ENCODE measurements at regions not wholly inside any gene's neighbourhood (a gene's known extent, or its start where the extent isn't known, plus 50 kb on each side); places are given as distances from the start of the nearest gene placed in this dataset.

- TF ChIP-seq, protein P1, sequence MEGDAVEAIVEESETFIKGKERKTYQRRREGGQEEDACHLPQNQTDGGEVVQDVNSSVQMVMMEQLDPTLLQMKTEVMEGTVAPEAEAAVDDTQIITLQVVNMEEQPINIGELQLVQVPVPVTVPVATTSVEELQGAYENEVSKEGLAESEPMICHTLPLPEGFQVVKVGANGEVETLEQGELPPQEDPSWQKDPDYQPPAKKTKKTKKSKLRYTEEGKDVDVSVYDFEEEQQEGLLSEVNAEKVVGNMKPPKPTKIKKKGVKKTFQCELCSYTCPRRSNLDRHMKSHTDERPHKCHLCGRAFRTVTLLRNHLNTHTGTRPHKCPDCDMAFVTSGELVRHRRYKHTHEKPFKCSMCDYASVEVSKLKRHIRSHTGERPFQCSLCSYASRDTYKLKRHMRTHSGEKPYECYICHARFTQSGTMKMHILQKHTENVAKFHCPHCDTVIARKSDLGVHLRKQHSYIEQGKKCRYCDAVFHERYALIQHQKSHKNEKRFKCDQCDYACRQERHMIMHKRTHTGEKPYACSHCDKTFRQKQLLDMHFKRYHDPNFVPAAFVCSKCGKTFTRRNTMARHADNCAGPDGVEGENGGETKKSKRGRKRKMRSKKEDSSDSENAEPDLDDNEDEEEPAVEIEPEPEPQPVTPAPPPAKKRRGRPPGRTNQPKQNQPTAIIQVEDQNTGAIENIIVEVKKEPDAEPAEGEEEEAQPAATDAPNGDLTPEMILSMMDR (IDR thresholded peaks at IDR 0.05), result no peak
- TF ChIP-seq POLR2A (IDR thresholded peaks at IDR 0.05), result no peak
Measured at GRCh38 chr3:194936659-194937058, 251.0 kb downstream of the FAM43A start.

All from thyroid gland (tissue), 4 donors.